EL (cell line): ENCODE measurements at regions not wholly inside any gene's neighbourhood (a gene's known extent, or its start where the extent isn't known, plus 50 kb on each side); places are given as distances from the start of the nearest gene placed in this dataset.

Experiments used
- DNase-seq: peaks from one replicate; pipeline ENCODE4 v3.0.0-alpha.2; 2016

DNA sequence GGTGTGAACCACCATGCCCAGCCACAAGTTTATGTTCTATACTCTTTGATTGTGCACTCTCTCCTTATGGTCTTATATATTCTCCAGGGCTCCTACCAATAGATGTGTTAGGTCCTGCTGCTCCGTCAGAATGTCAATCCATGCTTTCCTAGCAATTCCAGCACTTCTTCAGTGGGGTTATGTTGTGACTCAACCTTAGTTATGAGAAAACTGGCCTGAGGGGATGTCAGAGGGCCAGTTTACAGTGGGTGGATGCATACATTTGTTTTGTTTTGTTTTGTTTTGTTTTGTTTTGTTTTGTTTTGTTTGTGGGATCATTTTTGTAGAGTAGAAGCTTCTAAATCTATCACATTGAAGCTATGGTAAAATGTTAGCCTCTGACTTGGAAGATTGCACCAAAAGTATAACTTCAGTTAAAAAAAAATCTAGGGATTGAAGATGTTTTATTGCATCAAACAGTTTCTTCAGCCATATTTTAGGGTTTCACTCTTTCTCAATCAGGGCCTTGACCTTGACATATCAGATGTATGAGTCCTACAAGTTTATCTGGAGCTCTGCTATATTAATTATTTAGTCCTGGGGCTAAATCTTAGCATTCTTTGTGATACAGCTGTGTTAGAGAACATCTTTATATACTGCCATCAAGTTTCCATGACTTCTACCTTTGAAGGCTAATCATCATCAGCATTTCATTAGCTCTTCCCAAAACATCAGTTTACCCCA is 191.6 kb upstream of the CNTN5 start:
- DNase-seq: no peak

DNA sequence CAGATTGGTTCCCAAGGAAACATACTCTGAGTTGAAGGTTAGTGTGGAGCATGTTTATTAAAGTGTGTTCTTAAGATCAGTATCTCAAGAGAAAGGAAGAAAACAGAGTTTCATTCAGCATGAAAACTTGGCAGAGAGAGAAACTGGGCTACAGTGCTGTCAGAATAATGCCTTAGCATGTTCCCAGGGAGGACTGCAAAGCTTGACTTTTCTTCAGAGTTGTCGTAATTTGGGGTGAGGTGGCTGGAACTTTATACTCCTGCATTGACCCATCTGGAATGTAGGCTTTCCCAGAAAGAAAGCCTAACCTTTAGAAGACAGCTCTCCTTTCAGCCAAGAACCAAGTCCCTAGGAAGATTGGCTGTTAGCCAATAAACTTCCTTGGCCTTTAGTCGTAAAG is 190.8 kb upstream of the CNTN5 start:
- no peak for DNase-seq

DNA sequence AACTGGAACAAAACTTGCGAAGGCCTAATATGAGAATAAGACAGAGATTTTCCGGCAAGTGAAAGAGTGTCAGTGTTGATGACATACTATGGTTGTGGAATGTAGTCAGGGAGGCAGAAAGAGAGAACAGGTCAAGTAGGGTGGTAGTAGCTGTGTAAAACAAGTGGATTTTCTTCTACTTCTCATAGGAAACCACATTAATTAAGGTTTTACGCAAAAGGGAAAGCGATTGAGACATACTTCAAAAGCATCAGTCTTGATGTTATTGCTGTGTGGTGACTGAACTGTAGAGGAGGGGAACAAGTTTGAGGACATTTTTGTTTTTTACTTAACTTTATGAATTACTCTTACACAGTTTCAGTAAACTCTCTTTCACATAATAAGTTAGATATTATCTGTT is 186.0 kb upstream of the CNTN5 start:
- DNase-seq: no peak

DNA sequence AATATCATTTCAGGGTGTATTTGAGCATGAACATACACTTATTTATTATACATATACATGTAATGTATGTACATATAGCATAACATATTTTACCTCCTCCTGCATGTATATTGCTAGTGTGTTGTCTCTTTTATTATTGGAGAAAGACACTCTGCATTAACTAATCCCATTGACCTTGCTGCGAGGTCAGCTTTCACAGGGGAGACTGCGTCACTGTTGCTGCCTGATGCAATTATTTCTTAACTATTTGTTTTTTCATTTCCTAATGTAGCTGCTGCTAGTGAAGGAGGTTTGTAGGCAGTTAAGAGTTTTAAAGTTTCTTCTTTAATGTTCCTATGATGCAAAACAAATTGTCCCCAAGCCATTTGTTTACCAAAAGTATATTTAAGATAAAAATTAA is 185.4 kb upstream of the CNTN5 start:
- no peak for DNase-seq

DNA sequence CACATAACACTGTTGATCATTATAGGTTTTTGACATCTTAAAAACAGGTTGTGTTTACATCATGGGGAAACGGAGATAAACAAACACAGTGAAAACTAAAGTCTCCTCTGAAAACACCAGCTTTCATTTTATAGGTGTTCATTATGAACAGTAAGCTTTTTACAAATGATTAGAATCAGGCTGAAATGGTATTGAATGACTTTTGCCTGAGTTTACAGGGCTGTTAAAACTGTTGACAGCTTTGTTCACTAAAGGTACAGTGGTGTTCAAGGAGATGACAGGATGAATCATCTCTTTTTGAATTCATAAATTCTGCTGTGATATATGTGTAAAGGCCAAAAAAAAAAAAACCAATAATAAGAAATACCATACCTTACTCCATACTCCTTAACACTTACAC is 184.6 kb upstream of the CNTN5 start:
- DNase-seq: no peak

DNA sequence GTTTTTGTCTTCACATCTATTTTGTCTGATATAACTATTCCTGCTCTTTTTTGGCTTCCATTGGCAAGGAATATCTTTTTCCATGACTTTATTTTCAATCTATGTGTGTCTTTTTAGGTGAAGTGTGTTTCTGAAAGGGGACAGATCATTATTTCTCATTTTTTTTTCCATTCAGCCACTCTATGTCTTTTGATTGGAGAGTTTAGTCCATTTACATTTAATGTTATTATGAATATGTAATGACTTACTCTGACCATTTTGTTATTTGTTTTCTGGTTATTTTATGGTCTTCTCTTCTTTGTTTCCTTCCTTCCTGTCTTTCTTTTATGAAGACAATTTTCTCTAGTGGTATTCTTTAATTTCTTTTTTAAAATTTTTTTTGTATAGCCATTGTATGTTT is 178.6 kb upstream of the CNTN5 start:
- DNase-seq: no peak

DNA sequence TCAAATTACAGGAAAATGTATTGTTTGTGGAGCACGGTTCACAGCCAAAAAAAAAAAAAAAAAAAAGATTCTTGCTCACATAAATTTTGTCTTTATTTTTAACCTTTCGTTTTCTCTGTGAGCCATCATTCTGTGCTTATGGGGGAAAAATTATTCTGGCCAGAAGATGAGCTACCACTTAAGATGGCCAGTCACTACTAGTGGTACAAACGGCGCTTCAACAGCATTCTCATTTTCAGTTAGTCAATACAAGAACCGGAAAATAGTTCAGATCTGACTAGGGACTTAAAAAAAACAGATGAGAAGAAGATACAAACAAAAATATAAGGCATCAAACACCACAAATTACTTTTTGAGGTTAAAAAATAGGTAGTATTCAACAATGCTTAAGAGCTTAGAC is 158.6 kb upstream of the CNTN5 start:
- DNase-seq: no peak

DNA sequence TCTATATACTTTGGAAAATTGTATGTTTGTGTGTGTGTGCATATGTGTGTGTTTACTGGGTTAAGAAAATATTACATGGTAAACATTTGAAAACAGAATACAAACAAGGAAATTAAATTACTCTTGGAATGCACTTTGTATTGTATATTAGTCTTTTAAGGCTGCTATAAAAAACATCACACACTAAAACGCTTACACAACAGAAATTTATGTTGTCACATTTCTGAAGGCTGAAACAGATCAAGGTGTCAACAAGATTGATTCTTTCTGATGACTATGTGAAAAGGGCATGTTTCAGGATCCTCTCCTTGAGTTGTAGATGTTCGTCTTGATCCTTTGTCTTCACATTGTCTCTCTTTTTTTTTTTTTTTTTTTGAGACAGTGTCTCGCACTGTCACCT is 149.1 kb upstream of the CNTN5 start:
- DNase-seq: no peak

DNA sequence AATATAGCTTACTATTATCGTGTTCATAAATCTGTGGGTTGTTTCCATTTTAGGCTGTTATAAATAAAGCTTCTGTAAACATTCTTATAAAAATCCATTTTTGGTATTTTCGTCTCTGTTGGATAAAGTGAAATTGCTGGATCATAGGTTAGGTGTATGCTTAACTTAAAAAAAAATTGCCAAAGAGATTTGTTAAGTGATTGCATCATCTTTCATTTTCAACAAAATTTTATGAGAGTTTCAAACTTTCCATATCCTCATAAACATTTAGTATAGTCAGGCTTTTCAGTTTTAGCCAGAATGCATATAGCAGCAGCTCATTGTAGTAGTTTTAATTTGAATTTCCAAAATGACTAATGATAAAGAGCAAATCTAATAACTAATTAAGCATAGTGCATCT is 146.7 kb upstream of the CNTN5 start:
- DNase-seq: no peak

DNA sequence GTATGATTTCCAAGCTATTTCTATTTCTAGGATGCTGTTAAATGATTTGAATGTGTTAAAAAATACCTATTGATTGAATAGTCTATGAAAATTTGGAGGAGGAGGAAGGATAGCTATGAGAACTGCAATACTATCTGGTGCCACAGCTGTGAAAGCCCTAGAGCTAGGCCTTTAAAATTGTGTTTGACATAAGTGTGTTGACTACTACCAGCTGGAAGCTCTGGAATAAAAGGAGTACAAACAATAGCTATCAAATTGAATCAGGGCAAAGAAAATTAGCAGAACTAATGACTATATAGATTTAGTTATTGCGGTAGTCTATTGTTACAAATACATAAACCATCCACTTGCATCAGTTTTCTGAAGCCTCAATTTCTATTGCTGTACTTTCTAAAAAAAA is 124.8 kb upstream of the CNTN5 start:
- no peak for DNase-seq

DNA sequence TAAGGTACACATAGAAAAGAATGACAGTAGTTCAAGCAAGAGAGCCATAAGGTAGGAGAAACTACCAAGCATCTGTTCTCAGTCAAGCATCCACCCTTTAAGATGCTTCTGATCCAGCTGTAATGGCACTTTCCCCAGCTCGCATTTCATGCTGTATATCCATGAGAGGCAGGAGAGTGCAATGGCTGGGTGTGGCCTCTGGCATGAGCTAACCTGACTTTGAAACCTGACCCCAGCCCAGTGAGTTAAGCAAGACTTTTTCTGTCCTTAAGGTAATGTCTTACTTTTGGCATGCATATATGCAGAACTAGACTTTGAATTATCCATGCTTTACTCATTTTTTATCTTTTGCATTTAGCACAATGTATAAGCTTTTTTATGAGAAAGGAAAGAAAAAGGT is 79.8 kb upstream of the CNTN5 start:
- no peak for DNase-seq

DNA sequence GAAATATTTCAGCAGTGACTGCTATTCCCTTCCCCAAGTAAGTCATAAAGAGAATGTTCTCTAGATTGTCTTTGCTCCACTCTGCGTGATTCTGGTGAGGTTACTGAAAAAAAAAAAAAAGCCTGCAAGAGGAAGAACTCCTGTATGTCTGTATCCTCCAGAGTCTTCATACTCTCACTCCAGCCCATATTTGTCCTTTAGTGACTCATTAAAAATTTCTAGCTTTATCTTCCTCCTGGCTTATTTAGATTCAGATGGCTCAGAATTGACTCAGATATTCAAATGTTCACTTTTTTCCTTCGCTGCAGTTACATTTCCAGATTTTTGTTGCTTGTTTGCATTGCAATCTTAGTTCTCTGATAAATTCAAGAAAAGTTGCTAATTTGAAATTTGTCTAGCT is 76.3 kb upstream of the CNTN5 start:
- DNase-seq: no peak

DNA sequence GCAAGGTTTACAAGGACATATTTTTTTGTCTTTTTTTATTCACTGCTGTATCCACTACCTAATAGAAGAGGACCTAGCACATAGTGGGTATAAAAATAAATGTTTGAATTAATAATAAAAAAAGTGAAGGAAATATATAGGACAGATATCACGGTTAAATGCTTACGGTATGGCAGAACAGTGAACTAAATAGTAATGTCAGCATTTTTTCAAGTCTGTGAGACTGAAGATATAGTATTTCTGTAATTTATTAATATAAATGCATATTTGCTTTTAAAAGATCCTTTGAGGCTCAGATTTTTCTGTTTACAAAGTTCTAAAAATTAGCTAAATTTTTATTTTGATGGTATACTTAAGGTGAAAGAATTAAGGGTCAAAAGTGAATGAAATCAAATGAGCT is 68.6 kb upstream of the CNTN5 start:
- no peak for DNase-seq

DNA sequence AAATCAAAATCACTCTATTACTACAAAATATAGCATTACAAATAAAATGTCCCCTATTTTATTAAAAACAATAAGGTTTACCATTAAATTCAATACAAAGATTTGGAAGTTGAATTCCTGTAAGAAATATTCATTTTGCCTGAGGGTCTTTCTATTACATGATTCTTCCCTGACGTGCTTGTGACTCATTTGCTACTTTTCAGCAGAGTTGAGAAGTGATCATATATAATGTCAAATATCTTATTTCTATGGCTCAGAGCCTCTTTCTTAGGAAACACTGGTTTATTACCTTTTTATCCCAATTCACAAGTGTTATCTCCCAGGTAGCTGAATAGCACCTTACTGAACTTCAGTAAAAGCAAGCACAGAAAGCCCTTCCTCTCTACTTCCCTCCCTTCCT is 65.2 kb upstream of the CNTN5 start:
- no peak for DNase-seq

DNA sequence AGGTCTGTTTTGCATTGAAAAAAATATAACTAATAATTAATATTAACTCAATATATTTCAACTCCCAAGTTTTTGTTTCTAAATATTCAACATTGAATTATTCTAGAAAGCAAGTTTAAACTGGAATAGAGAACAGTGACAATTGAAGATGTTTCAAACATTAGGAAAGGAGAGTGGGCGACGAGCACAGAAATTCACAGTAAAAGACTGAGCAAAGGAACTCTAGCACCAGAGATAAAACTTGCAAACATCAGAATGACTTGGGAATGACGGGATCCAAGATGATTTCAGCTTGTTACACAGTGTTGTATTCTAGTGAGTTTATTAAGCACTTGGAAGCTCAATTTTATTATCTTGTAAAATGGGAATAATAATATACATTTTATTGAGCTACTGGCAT is 56.6 kb upstream of the CNTN5 start:
- no peak for DNase-seq

DNA sequence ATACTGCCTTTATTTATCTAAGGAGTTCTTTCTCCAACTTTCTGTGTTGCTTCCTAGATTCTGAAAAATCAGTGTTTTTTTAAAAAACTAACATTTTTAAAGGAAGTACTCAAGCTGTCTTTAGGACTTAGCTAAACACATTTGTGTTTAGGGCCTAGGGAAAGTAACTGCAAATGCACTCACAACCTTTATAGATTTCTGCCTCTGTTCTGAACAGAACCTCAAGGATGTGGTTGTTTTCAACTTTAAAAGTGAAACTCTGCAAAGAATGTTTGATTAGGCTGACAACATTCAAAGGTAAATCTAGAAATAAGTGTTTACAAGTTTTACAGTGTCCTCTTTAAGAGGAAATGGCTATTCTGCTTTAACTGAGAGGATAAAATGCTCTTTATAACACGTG is 55.4 kb upstream of the CNTN5 start:
- no peak for DNase-seq

DNA sequence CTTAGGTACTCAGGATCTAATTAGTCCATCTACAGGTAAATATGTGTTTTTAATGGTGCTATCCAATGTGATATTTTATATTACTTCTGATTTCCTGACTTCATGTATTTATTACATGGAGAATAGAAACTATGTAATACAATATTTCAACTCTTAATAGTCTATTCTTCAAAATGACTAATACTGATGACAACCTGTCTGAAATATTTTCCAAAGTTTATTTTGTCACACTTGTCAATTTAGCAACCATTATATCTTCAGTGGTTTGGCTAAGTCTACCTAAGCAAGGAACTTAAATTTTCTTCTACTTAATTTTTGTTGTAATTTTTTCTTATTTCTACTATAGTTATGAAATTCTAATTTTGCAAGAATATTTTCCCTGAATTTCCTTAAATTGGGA is 55.0 kb upstream of the CNTN5 start:
- DNase-seq: no peak

DNA sequence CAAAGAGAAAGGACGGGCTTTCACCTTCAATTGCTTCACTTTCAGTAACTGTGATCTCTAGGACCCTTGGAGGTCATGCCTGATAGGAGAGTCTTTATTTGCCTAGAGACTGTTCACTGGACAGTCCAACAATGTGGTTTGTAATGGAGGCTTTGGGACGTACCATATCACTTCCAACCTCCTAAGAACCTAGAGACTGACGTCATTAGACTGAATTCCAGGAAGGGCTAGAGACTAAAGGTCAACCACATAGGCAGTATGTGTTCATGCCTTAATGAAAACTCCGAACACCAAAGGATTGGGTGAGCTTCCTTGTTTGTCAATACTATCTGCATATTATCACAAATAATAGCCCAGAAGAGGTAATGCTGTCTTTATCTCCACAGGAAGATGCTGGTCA is 53.7 kb upstream of the CNTN5 start:
- DNase-seq: no peak
